ENCODE measurements at regions not wholly inside any gene's neighbourhood (a gene's known extent, or its start where the extent isn't known, plus 50 kb on each side); places are given as distances from the start of the nearest gene placed in this dataset.

GRCh38 chr12:24480766-24481449, 468.0 kb downstream of the BCAT1 start:
- no peaks in the 10 kb centered on the region for H3K9me3 ChIP-seq (ENCODE audit: low read length)
- no peak overlapping the region for H2AFZ ChIP-seq (ENCODE audit: low read length)
- POLR2A ChIA-PET (ENCODE audit: unreplicated experiment) = no interaction called here
- BruUV-seq (replicated peaks) = no TSS peak
- no peaks in the 10 kb centered on the region for H3K79me2 ChIP-seq (ENCODE audit: low read length)
- H3K4me1 ChIP-seq (ENCODE audit: insufficient read depth, low read length) = no peaks in the 10 kb centered on the region
- no peaks in the 10 kb centered on the region for H3K9me2 ChIP-seq (replicated peaks; ENCODE audit: low read length)
- H4K20me1 ChIP-seq (ENCODE audit: low read length) = no peaks in the 10 kb centered on the region
- no peak for DNase-seq
- CTCF ChIA-PET = no interaction called here
- H3K9ac ChIP-seq (ENCODE audit: low read length) = no peak overlapping the region
- no peaks in the 10 kb centered on the region for H3F3A ChIP-seq (ENCODE audit: low read length, unreplicated experiment)
- no peaks in the 10 kb centered on the region for H3K36me3 ChIP-seq (ENCODE audit: low read depth, low read length)
- H3K27me3 ChIP-seq (ENCODE audit: low read length) = no peaks in the 10 kb centered on the region; the same call in 1 of the 2 replicates
- no peak overlapping the region for H3K4me3 ChIP-seq (ENCODE audit: low read length)
- TF ChIP-seq EZH2 (IDR thresholded peaks at IDR 0.05; ENCODE audit: low read length, unreplicated experiment) (no peak), EZH2phosphoT487 (IDR thresholded peaks at IDR 0.05; ENCODE audit: borderline replicate concordance, low read length) (no peak)
- TF ChIP-seq, protein P1, sequence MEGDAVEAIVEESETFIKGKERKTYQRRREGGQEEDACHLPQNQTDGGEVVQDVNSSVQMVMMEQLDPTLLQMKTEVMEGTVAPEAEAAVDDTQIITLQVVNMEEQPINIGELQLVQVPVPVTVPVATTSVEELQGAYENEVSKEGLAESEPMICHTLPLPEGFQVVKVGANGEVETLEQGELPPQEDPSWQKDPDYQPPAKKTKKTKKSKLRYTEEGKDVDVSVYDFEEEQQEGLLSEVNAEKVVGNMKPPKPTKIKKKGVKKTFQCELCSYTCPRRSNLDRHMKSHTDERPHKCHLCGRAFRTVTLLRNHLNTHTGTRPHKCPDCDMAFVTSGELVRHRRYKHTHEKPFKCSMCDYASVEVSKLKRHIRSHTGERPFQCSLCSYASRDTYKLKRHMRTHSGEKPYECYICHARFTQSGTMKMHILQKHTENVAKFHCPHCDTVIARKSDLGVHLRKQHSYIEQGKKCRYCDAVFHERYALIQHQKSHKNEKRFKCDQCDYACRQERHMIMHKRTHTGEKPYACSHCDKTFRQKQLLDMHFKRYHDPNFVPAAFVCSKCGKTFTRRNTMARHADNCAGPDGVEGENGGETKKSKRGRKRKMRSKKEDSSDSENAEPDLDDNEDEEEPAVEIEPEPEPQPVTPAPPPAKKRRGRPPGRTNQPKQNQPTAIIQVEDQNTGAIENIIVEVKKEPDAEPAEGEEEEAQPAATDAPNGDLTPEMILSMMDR (conservative IDR thresholded peaks at IDR 0.05; ENCODE audit: low read depth, low read length) = no peak
- no peak for ATAC-seq
- no peak overlapping the region for H3K27ac ChIP-seq (ENCODE audit: low read length)
- intact Hi-C loops (cut with micrococcal nuclease) = no loop called here
- H3K4me2 ChIP-seq (ENCODE audit: low read length) = no peak overlapping the region

DNA sequence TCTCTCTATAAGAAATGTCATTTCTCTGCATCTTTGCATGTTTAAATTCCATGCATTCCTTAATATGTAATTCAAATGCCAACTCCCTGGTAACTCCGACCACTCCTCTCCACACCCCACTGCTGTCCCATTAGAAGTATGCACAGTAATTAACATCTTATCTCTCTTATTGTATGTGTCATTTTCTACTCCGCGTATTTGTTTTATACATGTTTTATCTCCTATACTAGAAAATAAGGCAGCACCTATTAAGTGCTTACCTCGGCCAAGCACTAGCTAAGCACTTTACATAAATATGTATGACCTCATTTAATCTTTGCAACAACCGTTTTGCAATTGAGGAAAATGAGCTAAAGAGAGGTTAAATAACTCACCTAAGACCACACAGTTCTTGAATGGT, 469.8 kb downstream of the BCAT1 start:
- TF ChIP-seq, protein P1 (conservative IDR thresholded peaks at IDR 0.05; ENCODE audit: low read depth, low read length) = no peak
- TF ChIP-seq EZH2 (IDR thresholded peaks at IDR 0.05; ENCODE audit: low read length, unreplicated experiment) = no peak
- no peak for TF ChIP-seq EZH2phosphoT487 (IDR thresholded peaks at IDR 0.05; ENCODE audit: borderline replicate concordance, low read length)
- no peak overlapping the region for H3K9ac ChIP-seq (ENCODE audit: low read length)
- H3K4me1 ChIP-seq (ENCODE audit: insufficient read depth, low read length) = no peaks in the 10 kb centered on the region
- no peak overlapping the region for H3K27ac ChIP-seq (ENCODE audit: low read length)
- no peaks in the 10 kb centered on the region for H4K20me1 ChIP-seq (ENCODE audit: low read length)
- no TSS peak for BruUV-seq (replicated peaks)
- H3F3A ChIP-seq (ENCODE audit: low read length, unreplicated experiment) = no peaks in the 10 kb centered on the region
- H3K36me3 ChIP-seq (ENCODE audit: low read depth, low read length) = no peaks in the 10 kb centered on the region
- H3K9me2 ChIP-seq (replicated peaks; ENCODE audit: low read length) = no peaks in the 10 kb centered on the region
- no peaks in the 10 kb centered on the region for H3K79me2 ChIP-seq (ENCODE audit: low read length)
- H3K27me3 ChIP-seq (ENCODE audit: low read length) = no peaks in the 10 kb centered on the region; the same call in 1 of the 2 replicates
- POLR2A ChIA-PET (ENCODE audit: unreplicated experiment) = no interaction called here
- ATAC-seq = no peak
- no peak for DNase-seq
- intact Hi-C loops (cut with micrococcal nuclease) = no loop called here
- H2AFZ ChIP-seq (ENCODE audit: low read length) = no peak overlapping the region
- no peak overlapping the region for H3K4me2 ChIP-seq (ENCODE audit: low read length)
- no peak overlapping the region for H3K4me3 ChIP-seq (ENCODE audit: low read length)
- no peaks in the 10 kb centered on the region for H3K9me3 ChIP-seq (ENCODE audit: low read length)
- CTCF ChIA-PET = no interaction called here

GRCh38 chr12:24478254-24478653, 470.6 kb downstream of the BCAT1 start:
- BruUV-seq (replicated peaks) = no TSS peak
- ChIA-PET CTCF (no interaction called here), POLR2A (ENCODE audit: unreplicated experiment) (no interaction called here)
- no peak for DNase-seq
- Histone ChIP-seq H3K4me1 (ENCODE audit: insufficient read depth, low read length) (no peaks in the 10 kb centered on the region), H4K20me1 (ENCODE audit: low read length) (no peaks in the 10 kb centered on the region), H3K4me2 (ENCODE audit: low read length) (no peak overlapping the region), H3K79me2 (ENCODE audit: low read length) (no peaks in the 10 kb centered on the region), H3K4me3 (ENCODE audit: low read length) (no peak overlapping the region), H3F3A (ENCODE audit: low read length, unreplicated experiment) (no peaks in the 10 kb centered on the region), H2AFZ (ENCODE audit: low read length) (no peak overlapping the region), H3K27ac (ENCODE audit: low read length) (no peak overlapping the region), H3K9ac (ENCODE audit: low read length) (no peak overlapping the region), H3K27me3 (ENCODE audit: low read length) (no peaks in the 10 kb centered on the region), H3K9me2 (replicated peaks; ENCODE audit: low read length) (no peaks in the 10 kb centered on the region), H3K36me3 (ENCODE audit: low read depth, low read length) (no peaks in the 10 kb centered on the region), H3K9me3 (ENCODE audit: low read length) (no peaks in the 10 kb centered on the region)
- TF ChIP-seq EZH2phosphoT487 (IDR thresholded peaks at IDR 0.05; ENCODE audit: borderline replicate concordance, low read length) = no peak
- no peak for TF ChIP-seq EZH2 (IDR thresholded peaks at IDR 0.05; ENCODE audit: low read length, unreplicated experiment)
- TF ChIP-seq, protein P1 (conservative IDR thresholded peaks at IDR 0.05; ENCODE audit: low read depth, low read length) = no peak
- intact Hi-C loops (cut with micrococcal nuclease) = no loop called here
- ATAC-seq = no peak

Measured in PC-3 (cell line).